C1 segment of cervical spinal cord (tissue), 14 donors: ENCODE measurements at regions not wholly inside any gene's neighbourhood (a gene's known extent, or its start where the extent isn't known, plus 50 kb on each side); places are given as distances from the start of the nearest gene placed in this dataset.

Experiments used
- DNase-seq, 14 donors: peaks; one replicate each; lab custom pipeline; 2025; lab: John Stamatoyannopoulos, UW

DNA sequence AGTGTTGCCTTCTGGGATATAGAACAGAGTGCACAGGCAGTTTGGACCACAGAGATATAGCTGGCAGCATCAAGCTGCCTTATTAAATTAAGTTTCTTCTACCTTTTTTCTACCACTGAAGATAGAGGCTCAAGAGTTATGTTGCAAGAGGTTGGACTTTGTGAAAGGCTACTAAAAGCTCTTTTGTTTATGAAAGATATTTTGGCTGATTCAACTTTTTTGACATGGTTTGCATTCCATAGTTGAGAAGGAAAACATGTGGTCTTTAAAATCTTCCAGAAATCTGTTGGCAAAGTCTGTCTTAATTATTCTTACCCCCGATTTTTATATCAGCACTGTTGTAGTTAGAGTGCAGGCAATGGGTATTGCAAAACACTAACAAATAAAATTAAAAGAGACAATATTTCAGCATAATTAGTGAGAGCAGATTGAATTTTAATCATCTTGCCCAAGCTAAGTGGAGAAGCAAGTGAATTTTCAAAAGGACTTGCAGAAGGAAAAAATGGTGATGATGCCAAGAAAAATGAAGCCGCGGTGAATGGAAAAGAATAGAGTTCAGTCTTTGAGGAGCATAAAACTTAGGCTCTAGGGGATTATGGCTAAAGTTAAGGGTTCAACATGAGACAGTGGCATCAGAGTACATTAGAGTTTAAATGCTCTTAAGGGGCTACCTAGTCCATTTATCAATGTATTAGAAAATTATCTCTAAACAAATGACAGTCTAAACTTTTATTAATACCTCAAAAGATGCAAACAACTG, 450.9 kb upstream of the CNTNAP2 start:
- DNase-seq = no peak

DNA sequence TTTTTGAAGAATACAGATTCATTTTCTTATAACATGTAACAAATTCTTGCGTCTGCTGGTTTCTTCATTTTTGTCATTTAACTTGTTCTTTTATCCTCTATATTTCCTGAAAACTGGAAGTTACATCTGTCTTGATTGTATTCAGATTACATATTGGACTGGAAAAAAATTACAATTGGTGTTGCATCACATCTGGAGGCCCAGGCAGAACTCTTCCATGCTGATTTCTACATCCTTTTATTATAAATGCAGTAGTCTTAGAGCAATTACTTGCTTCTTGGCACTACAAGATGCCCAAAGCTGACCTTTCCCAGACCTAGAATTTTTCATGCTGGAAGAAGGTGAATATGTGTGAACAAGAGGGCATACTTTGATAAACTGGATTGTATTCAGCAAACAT, 460.9 kb upstream of the CNTNAP2 start:
- no peak for DNase-seq

DNA sequence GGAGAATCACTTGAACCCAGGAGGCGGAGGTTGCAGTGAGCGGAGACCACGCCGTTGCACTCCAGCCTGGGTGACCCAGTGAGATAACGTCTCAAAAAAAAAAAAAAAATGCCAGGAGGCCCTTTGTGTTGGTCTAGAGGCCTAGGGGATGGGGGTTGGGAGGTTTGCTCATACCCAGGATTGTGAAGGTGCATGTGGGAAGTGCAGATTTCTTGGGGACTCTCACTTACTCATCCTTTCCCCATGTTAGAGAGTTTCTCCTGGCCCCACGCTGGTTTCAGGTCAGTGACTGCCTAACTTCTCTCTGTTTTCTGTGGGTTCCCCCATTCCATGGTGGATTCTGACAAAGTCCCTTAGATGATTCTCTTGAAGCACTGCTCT, 471.5 kb upstream of the CNTNAP2 start:
- DNase-seq = no peak

DNA sequence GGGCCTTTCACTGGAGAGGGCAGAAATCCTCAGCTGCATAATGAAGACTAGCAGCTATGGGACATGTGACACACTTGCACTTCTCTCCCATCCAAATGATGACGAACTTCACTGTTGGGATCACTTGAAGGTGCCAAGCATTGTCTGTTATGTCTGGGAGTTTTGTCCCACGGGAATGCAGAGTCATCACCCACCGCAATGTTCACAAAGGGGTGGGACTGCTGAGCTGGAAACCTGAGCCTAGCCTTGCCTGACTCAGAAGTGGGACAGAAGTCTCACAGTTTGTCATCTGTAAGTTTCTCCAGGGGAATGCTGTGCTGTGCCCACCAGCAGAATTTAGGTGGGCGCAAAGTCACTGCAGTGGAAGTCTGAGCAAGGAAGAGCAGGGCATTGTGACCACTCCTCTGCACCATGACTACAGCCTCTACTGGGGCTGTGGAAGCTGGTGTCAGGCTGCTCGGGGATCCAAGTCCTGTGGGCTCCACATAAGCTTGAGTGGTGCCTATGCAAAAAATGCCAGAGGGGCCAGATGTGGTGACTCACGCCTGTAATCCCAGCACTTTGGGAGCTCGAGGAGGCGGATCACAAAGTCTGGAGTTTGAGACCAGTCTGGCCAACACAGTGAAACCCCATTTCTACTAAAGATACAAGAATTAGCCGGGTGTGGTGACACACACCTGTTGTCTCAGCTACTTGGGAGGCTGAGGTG, 472.0 kb upstream of the CNTNAP2 start:
- DNase-seq = no peak

DNA sequence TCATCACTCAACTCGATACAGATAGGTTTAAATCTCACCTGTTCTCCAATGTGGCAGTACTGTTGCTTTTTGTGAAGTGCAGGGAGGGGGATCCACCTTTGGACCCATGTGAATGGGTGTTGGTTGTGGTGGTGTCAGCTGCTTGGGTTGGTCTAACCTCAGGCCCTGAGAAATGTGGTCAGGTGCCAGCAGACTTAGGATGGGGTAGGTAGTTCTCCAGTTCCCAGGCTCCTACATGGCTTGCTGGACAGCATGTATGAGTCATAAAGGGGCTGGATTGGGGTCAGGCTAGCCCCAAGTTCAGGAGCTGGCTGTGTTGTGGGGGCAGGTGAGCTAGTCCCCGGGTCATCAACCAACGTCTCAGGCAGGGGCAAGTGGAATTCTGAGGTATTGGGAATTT, 472.6 kb upstream of the CNTNAP2 start:
- no peak for DNase-seq

DNA sequence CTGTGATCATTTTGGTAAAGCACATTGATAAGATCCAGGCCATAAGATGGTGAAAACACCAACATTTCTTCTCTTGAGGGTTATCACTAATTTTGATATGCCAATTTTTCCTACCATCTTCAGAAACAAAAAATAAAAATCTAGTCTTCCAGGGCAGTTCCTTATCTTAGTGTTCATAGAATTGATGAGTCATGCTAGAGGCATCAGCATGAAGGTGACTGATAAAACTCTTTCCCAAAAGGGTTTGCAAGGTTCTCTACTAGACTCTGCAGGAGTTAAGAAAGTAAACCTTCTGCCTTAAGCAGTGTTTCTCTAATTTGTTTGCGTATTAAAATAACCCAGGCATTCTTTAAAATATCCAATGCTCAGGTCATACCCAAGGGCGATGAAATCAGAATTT, 483.1 kb upstream of the CNTNAP2 start:
- DNase-seq = no peak

DNA sequence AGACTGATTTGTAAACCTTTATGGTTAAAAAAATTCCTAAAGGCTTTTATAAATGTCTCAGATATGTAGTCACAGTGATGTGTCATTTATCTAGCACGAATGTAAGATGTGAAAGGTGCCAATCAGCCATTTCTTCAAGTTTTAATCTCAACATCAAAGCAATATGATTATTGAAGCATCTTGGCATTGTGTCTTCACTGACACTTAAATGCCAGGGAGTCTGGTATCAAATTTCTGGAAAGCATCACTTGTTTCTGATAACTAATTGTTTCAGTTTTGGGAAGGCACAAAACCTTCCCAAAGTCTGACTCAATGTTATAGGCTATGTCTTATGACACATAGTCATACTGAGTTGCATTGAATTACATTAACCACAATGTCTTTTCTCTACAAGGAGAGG, 492.0 kb upstream of the CNTNAP2 start:
- DNase-seq = no peak

DNA sequence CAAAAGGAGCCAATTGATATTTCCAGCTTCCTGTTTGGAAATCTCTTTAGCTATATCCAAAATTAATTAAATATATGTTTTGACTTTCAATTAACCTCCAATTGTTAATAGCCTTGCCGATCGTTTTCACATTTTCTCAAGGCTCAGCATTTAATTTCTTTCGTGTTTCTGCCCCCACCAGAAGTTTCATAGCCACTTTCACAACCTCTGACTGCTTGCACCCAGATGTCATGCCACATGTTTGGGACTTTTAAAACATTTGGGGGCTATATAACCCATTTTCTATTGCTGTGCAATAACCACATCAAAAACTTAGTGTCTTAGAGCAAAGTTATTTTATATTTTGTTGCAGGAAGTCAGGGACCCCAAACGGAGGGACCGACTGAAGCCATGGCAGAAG, 510.6 kb upstream of the CNTNAP2 start:
- no peak for DNase-seq

DNA sequence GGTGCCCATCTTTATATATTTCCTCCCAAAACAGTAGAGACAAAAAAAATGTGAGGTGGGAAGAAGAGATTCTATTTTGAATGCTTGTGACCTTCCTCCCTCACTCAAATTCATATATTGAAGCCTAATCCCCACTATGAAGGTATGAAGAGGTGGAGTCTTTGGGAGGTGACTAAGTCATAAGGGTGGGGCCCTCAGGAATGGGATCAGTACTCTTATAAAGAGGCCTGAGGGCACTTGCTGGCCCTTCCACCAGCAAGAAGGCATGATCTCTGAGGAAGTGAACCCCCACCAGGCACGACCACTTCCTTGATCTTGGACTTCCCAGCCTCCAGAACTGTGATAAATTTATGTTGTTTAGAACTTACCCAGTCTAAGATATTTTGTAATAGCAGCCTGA, 517.2 kb upstream of the CNTNAP2 start:
- DNase-seq = no peak

DNA sequence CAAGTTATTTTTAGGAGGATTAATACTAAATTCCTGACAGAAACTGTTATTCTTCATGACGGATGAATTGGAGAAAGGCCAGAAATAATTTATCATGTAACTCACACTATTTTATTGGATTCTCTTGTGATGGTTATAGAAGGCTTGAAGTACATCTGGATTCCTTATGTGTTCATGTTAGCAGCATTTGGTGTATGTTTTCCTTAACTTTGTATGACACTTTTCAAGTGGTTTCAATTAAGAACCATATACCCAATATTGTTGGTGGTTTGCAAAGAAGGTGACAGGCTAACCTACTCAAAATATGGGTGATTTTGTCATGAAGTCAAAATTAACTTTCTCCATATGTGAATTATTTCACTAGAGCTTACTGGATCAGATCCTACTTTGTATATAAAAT, 532.2 kb upstream of the CNTNAP2 start:
- no peak for DNase-seq

DNA sequence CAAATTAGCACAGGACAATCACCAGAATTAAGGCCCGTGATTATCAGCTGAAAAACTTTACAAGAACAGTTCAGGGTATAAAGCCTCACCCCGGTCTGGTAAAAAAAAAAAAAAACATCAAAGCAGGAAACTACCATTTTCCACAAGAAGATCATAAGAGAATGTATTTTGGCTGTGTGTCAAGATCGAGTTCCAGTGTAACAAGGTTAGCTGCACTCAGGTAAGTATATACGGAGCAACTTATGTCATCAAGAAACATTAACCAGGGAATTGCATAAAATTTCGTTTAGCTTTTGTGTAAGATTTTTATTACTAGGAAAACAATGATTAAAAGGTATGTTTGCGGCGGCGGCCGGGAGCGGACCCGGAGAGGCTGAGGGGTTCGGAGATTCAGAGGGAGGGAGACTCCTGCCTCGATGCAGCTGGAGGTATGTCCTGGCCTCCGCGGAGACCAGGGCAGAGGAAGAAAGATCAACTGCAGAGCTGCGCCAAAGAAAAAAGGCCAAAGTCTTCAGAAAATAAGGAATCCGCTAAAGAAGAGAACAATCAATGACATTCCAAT, 533.8 kb upstream of the CNTNAP2 start:
- no peak for DNase-seq

DNA sequence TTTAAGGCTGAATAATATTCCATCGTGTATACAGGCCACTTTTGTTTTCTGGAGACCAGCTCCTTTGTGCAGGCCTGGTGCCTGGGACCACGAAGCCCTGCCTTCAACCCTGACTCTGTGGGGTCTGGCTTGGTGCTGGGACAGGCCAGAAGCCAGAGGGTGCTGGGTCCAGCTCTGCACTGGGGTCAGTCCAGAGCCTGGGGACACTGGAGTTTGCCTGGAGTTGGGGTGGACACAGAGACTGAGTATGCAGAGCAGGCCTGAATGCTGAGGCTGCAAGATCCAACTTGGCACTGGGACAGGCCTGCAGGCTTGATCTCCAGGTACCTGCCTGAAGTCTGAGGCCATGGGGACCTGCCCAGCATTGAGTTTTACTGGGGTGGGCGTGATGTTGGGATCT, 558.8 kb upstream of the CNTNAP2 start:
- DNase-seq = no peak

DNA sequence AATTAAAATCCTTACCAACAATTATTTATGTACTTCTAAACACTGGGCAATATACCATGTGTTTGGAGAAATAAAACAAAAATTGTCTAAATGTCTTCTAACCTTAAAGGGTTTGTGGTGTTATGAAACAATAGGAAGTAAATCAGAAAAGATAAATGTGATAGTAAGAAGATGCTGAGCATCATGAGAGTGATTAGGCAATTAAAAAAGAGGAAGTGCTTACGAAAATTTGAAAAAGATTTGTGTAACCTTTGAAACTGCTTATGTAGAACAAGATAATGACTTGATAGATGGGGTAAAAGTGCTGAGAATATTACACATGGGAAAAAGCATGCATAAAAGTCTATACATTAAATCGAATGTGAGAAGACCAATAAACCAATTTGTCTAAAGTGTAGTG, 573.4 kb upstream of the CNTNAP2 start:
- no peak for DNase-seq

DNA sequence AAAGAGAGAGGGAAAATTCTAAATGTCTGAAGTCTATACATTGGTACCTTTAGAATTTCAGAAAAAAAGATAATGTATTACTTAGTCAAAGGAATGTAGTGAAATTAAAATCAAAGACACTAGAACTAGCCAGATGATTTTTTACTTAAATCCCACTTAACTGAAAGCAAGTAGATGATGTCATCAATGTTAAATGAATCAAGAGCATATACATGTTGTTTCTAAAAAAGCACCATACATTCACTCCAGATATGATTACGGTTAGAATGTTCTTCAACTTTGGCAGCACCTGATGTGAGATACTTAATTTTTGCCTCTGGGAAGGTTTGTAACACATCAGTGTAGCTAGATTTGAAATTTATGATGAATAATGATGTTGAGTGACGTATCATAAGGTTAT, 576.7 kb upstream of the CNTNAP2 start:
- DNase-seq = no peak

DNA sequence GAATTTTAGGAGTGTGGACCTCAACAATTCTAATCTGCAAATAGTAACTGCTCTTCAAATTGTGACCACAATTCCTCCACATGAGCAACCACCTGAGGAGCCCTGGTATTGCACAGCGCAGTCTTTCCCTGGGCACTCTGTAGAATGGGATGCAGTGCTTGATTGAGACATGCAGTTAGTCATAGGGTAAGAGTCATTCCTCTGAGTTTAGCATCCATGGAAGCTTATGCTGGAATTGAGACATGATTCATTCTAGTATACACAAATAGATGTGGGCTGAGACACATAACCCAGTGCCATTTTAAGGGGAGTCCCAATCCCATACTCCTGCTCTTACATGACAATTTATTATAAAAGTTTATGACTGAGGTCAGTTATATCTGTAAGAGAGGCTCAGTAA, 582.3 kb upstream of the CNTNAP2 start:
- DNase-seq = no peak

DNA sequence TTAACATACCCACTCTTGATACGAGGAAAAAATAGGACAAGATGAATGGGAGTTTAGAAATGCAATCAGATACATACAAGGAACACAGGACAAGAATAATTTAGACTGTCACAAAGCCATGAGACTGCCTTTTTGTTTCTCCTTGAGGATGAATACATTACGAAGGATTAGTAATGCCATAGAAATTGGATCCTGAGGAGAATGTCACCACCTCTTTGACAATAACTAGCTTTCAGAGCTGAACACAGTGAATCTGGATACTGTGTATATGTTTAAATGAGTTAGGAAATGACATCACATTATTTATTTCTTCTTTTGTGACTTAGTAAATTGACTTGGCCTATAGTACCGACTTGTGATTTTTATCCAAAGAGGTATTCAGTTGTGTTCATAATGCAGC, 596.3 kb upstream of the CNTNAP2 start:
- no peak for DNase-seq

DNA sequence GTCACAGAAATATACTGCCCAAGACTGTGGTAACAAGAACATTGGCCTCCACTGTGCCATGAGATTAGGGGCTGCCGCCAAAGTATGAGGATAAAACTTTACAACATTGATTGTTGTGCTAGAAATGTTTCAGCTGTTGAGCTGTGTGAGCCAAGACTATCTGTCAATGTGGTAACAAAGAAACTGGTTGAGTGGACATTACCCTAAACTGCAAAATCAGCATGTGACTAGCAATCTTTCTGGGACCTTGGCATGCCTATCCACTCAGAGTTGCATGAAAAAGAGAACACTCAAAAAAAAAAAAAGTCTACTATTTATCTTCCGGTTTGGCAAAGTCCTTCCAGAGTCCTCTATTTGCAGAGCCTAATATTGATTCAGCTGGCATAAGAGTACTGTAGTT, 605.6 kb upstream of the CNTNAP2 start:
- no peak for DNase-seq

DNA sequence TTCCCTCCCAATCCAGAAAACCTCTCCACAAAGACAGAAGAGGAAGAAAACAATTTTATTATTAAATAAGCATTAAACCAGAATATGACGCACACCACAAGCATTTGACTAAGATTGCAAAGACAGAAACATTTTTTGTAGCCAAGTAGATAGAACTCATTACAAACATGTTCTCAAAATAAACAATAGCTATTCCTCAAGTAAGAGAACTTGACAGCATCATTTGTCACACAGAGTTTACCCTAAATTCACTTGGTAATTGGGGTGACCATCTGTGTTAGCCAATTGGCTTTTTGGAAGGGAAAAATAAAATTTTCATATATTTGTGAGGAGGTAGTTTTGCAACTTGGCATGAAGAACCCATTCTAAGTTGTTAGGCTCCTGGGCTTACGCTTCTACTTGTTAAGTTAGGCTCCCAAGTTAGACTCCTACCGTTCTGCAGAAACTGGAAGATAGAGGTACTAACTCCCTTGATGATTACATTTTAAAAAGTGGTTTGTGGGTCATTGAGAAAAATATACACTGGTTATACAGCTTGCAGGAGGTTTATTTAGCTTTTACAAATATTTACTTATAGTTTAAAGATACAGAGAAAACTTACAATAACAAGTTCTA, 618.6 kb upstream of the CNTNAP2 start:
- no peak for DNase-seq

DNA sequence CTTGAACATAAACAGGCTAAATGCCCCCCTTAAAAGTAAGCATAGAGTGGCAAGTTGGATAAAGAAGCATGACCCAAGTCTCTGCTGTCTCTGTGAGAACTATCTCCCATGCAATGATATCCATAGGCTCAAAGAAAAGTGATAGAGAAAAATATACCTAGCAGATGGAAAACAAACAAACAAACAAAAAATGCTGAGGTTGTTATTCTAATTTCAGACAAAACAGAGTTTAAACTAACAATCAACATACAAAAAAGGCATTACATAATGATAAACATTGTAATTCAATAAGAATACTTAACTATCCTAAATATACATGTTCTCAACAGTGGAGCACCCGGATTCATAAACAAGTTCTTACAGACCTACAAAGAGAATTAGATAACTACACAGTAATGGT, 626.2 kb upstream of the CNTNAP2 start:
- DNase-seq = no peak

DNA sequence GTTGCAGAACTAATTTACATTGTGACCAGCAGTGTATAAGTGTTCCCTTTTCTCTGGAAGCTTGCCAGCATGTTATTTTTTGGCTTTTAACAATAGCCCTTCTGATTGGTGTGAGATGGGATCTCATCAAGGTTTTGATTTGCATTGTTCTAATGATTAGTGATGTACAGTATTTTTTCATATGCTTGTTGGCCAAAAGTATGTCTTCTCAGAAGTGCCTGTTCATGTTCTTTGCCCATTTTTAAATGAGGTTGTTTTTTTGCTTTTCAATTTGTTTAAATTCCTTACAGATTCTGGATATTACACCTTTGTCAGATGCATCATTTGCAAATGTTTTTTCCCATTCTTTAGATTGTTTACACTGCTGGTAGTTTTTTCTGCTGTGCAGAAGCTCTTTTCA, 627.0 kb upstream of the CNTNAP2 start:
- no peak for DNase-seq

DNA sequence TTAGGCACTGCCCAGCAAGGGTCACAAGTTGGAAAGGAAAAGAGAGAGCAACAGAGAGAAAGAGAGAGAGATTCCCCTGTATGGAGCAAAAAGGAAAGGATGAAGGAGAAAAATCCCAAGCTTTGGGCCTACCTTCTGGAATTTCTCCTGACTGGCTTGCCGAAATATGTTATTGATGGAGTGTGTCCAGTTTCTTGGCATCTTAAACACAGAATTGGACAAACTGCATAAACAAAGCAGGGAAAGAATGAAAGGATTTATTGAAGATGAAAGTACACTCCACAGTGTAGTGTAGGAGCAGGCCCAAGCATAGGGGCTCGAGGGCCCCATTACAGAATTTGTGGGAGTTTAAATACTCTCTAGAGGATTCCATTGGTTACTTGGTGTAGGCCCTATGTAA, 627.8 kb upstream of the CNTNAP2 start:
- no peak for DNase-seq

DNA sequence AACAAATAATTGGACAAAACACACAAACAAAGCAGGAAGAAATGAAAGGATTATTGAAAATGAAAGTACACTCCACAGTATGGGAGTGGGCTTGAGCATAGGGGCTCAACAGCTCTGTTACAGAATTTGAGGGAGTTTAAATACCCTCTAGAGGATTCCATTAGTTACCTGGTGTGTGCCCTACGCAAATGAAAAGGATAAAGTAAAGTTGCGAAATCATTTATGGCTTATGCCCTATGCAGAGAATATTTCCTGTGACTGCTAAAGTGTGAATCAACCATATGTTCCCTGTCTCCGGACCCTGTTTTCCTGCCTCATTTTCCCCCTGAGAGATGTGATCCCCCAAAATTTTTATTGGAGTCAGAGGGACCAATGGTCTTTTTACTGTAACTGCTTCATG, 634.6 kb upstream of the CNTNAP2 start:
- DNase-seq = no peak

DNA sequence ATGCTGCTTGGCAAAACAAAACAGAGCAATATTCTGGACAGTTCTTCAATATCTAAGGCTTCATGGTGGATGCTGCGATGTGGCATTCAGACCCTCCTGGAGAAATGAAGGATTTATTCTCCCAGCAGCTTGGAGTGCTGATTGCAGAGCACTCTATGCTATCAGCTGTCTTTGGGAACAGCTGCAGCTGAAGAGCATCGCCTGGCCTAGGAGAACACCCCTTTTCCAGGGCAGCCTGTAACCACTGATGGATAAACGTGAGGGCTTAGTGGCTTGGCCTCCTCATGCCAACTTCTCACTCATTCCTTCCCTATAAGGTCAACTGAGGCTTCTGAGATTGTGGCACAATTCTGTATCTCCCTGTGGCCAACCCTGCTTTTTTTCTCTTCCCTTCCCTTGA, 638.1 kb upstream of the CNTNAP2 start:
- no peak for DNase-seq
